ENCODE measurements at regions not wholly inside any gene's neighbourhood (a gene's known extent, or its start where the extent isn't known, plus 50 kb on each side); places are given as distances from the start of the nearest gene placed in this dataset.
A peak's percentile ranks its signal among the peaks of the same experiment; 100 is the strongest.

DNA sequence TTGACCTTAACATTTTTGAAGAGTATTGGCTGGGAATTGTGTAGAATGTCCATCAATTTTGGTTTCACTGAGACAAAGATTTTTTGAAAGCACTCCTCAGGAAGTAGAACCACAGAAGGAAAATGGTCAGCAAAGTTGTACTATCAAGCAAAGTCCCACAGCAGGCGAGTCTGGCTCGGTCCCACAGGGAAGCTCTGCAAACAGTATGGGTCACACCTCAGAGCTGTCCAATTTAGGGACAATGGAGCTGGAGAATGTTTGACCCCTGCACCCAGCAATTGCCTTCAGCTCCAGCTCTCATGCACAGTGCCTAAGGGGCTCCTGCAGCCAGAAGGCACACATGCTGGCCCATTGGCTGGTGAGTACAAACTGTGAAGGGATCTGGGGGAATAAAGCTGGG lies 147.0 kb downstream of the MAFB start:
- no peak for DNase-seq (ENCODE audit: low spot score)

DNA sequence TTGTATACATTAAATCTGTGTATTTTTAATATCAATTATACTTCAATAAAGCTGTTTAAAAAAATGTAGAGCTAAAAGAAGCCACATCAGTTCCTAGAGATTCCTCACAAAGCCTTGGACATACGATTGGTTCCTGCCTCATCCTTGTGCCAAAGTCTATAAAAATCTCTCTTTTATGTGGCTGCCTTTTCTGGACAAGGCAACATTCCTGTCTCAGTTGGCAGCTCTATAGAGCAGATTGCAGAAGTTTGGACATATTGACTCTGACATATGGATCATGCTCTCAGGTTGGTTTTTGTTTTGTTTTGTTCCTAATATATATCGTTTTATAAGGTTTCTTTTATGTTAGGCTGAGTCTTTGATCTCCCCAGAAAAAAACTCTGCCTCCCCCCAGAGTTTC lies 148.9 kb downstream of the MAFB start:
- DNase-seq (ENCODE audit: low spot score) = no peak

DNA sequence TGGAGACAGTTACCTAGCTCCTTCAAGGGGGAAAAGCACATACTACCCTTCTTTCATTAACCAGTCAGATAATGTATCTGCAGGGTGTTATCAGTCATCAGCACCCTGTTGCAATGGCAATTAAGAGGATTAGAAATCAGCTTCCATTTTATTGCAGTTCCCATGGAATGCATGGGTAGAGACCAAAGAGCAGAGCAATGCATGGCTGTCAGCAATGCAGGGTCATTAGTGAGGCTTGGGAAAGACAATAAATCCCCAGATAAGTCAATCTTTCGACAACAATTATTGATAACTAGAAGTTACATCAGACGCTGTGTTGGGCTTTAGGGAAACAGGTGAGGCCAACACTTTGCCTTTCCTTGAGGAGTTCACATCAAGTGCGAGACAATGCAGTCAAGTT lies 150.9 kb downstream of the MAFB start:
- no peak for DNase-seq (ENCODE audit: low spot score)

DNA sequence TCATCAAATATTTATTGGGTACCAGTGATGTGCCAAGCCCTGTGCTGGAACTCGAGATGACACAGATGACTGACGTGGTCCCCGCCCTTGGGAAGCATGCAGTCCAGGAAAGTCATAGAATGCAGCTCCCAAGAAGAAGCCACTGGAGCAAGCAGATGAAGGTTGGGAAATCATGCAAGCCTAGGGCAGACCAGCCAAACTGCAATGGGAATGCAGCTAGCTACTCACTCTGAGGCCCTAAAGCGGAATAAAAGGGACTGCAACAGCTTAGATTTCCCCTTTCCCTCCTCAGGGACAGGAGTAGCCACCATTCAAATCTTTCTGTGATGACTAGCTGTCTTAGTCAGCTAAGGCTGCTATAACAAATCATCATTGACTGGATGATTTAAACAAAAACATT lies 152.2 kb downstream of the MAFB start:
- DNase-seq (ENCODE audit: low spot score) = no peak

DNA sequence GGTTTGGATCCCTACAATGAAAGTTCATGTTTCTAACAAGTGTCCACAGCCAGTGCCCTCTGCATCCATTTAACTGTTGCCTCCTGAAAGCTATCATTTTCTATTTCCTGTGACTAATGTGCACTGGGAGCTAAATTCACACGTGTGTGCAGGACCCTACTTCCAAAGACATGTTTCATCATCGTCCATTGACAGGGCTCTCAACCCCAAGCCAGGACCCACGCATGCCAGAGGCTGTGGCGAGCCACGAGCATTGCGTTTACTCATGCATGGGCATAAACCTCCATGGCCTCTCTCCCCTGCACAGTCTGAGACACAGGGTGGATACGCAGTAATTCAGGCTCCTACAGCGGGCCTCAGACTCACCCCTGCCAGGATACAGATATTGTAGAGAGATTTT lies 153.2 kb downstream of the MAFB start:
- DNase-seq (ENCODE audit: low spot score) = no peak

DNA sequence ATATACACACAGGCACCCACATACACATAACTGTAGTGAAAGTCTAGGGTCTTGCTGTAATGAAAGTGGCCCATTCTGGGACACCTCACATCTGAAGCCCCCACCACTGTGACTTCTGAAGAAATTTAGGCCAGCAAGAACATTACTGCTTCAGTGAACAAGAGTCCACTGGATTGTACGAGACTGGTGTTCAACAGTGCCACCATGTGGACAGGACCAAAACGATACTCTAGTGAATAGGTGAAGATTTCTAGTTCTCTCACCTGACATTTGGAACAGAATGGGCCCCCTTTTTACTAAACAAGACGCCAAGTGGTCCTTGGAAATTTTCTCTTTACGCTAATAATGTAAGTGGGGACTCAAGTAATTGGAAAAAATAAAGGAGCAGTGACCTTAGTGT lies 156.9 kb downstream of the MAFB start:
- DNase-seq (ENCODE audit: low spot score) = no peak

DNA sequence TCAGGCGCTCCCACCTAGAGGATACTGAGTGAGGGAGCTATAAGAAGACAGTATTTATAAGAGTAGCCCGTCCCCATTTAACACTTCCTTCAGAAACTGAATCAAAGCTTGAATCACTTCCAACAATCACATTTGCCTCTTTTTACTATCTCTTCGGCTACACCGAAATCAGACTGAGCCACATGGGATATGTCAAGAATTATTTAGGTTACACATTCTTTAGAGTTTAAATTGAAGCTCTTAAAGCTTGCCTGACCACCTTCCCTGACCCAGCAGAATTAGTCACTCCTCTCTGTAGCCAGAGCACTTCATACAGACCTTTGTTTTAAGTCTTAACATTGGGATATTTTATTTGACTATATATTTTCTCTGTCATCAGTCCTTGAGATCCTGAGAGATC lies 163.7 kb downstream of the MAFB start:
- no peak for DNase-seq (ENCODE audit: low spot score)

DNA sequence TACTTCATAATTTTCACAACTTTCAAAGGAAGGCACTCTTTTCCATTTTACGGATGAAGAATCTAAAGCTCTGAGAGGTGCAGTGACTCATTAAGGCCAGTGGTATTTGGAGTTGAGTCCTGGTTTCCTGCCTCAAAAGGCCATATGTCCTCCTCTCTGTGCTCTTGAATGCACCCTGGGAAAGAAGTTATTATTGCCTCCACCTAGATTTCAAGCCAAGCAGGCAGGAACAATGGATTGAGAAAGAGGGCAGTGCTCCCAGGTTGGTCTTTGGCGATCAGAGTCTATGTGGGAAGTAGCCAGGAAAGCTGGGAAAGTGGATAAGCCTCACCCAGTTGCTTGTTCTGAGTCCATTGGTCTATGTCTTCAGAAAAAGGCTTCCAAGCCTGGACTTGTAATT lies 165.0 kb downstream of the MAFB start:
- DNase-seq (ENCODE audit: low spot score) = no peak

DNA sequence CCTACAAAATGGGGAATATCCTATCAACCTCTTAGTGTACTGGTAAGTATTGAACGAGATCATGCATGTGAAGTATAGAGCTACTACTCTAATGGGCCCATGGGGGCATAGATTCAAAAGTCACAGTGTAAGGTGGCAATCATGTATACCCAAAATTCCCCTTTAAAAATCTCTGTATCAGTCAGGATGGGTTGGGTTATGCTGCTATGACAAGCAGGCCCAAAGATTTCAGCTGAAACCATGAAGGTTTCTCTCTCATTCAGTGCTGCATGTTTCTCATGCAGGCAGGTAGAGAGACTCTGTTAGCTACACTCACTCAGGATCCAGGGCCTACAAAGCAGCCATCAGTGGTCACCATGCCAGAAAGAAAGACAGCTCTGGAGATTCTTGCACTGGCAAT lies 166.6 kb downstream of the MAFB start:
- DNase-seq (ENCODE audit: low spot score) = no peak

DNA sequence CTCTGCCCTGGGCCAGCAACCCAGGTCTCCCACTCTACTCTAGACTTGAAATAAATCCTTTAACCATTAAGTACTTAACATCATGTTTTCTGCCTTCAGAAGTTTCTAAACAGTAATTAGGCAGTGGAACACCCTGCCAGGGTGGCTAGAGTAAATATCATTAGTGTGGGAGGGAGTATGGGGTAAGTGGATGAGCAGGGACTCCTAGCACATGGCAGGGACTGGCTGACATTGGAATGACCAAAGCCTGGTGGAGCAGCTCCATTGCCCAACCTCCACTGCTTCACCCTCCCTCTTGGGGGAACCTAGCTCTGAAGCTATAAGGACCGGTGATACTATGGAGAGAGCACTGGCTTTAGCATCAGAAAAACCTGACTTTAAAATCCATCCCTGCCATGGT lies 167.1 kb downstream of the MAFB start:
- no peak for DNase-seq (ENCODE audit: low spot score)

DNA sequence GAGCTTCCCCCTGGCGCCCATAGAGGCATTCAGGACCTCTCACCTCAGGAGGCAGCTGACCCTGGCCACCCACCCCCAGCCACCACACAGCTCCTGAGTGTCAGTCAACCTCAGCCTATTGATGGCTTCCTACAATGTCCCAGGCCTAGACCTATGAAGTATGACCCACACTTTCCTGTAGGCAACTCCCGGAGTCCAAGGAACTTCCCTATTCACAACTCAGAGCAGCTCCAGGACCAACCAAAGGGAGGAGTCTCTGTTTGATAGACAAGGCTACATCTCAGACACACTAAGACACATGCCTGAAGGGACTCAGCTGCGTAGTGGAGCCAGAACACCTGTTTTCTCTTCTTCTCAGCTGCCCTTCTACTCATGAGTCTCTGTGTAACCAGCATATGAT lies 169.1 kb downstream of the MAFB start:
- DNase-seq (ENCODE audit: low spot score) = no peak

DNA sequence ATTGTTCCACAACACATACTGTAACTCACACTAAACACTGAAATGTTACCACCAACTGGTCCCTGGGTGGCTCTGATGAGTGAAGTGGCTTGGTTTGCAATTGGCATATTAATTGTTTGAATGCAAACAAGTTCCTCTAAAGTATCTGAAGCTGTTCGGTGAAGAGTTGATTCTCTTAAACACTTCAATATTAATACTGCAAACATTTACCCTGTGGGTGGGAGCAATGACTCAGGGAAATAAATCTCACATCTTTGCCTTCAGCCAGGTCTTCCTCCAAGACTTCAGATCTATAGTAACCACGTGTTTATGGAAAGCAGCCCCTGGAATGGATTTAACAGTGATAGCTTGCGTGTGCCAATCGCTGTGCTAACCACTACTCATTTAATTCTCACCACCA lies 176.0 kb downstream of the MAFB start:
- no peak for DNase-seq (ENCODE audit: low spot score)

DNA sequence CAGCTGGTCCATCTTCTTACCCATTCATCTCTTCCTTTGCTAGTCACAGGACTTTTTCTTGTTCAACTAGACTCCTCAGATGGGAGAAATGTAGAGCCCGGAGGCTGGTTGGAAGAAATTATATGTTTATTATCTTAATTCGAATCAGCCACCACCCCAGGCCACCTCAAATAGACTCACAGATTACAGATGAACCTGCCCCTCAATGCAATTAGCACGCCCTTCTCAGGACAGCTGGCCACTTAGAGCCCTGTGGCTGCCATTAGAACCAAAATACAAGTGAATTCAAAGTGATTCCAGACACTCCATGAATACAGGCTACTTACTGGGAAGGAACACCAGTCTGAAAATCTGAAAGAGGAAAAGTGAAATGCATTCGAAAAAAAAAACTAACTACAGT lies 176.4 kb downstream of the MAFB start:
- no peak for DNase-seq (ENCODE audit: low spot score)

DNA sequence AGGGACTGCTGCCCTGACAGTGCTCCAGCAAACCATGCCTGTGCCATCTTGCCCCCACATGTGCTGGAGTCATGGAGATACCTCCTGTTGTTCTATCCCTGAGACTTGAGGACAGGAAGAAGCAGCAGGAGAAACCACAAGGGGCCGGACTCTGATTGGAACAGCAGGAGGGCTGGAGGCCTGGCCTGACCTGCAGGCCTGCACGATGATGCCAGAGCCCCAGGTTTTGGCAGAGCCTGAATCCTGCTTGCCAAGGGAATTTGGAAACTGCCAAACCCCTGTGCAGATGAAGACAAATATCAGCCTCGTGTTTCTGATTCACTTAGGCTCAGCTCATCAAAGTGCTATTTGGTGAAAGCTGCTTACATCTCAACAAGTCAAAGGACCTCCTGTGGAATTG lies 177.6 kb downstream of the MAFB start:
- DNase-seq (ENCODE audit: low spot score) = no peak

DNA sequence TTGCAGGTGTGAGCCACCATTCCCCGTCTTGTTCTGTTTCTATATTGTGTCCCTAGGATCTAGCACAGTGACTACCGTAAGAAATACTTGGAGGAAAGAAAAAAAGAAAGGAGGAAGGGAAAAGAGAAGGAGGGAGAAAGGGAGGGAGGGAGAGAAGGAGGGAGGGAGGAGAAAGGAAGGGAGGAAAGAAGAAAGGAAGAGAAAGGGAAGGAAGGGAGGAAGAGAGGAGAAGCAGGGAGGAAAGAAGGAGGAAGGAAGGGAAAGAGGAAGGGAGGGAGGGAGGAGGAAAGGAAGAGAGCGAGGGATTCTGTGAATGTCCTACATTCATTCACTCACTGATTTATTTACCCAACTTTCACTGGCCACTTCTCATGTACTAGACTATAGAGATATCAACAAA lies 178.4 kb downstream of the MAFB start:
- no peak for DNase-seq (ENCODE audit: low spot score)

DNA sequence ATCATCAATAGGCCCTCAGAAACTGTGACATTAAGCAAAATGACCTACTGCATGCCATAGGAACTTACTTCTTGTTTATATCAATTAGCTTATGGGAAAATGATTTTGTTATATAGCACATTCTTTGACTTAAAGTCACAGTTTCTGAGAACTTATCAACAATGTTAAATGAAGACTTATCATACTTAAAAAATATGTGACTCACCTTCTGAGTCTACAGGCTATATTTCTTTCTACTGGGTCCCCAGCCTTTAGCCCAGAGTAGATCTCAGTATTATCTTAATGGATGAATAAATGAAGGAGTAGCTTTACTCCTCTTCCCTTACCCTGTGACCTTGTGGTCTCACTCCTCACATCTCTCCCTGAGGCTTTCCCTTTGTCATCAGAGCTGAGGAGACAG lies 180.2 kb downstream of the MAFB start:
- no peak for DNase-seq (ENCODE audit: low spot score)

DNA sequence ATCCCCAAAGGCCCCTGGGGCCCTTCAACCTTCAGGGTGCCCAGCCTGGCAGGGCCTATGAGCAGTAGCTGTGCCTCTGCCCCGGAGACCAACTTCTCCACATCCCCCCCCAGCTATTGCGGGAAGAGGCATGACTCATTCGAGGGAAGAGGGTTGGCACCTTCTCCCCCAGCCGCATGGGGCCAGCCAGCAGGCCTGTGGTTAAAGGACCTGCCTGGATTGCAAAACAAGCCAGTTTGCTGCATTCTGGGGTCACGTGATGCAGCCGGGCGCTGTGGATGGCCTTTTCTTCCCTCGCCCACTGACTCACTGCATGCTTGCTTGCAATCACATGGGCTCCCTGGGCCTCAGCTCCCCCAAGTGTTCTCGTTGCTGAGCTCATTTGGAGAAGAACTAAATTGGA lies 182.5 kb downstream of the MAFB start:
- DNase-seq (ENCODE audit: low spot score) = peak; percentile 94

DNA sequence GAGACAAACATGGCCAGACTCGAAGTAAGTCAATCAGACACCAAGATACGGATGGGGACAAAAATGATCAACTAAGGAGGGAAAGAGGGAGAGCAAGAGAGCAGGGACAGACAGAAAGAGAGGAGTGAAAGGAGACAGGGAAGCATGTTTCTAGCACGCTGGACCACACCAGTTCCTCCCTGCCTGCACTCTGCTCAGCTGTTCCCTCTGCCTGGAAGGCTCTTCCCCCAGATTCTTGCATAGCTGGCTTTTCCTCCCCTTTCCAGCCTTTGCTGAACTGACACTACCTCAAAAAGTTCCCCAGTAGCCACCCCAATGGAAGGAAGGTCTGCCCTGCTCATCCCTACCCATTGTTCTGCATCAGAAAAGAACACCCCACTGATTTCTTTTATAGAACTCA lies 185.9 kb downstream of the MAFB start:
- no peak for DNase-seq (ENCODE audit: low spot score)

DNA sequence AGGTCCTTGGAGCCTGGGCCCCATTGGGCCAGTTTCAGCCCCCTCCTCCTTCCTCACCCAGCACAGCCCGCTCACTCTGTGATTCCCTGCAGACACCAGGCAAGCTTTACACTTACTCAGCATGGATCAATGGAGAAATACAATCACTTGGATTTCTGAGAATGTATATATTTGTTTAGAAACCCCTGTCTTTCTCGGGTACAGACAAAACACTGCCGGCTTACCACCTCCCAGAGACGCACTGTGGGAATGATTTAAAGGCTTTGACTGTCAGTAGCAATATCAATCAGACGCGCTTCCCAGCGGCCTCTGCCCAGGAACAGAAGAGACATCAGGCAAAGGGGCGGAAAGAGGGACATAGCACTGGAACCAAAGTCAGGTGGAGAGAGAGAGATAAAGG lies 186.5 kb downstream of the MAFB start:
- no peak for DNase-seq (ENCODE audit: low spot score)

DNA sequence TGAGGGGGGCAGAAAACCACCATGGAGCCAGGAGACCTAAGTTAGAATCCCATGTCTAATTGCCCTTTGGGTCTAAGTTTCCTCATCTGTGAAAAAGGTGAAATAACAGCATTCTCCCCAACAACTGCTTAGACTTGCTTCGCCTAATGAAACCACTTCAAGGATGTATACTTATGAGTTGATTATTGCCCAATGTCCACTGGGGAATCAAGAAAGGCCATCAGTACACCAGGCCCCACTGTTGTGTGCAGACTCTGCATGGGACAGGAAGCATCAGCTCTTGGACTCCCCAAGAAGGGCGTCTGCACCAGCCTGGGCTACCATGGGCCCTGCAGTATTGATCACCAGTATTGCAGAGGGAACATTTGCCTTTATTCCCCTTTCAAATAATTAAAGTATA lies 189.6 kb downstream of the MAFB start:
- DNase-seq (ENCODE audit: low spot score) = no peak

DNA sequence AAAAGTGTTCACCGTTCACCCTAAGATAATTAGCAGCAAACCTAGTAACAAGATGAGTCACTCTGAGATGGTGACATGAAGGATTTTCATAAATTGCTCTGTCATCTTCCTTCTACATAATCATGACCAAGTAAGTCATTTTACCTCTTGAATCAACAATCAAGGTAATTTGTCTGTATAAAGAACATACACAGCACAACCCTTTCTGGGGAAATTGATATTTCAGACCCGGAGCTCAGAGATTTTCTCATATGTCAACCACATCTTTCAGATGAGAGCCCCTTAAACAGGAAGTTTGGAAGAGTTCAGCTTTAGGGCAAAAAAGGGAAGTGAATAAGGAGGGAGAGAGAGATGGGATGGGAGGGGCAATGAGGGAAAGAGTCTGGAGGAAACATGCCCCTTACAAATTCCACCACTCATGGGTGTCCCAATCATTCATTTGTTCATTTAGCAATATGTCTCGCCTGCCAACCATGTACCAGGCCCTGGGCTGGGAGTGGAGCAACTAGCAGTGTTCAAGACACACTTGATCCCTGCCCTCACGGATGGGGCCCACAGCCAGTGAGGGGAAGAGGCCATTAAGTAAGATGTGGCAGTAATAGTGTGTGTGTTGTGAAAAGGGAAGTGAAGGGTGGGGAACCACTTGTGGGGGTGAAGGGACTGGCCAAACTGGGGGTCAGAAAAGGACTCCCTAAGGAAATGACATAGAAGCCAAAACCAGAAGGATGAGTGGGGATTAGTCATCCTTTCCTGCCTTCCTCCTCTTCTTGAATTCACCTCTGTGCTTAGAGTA lies 190.9 kb downstream of the MAFB start:
- no peak for DNase-seq (ENCODE audit: low spot score)

DNA sequence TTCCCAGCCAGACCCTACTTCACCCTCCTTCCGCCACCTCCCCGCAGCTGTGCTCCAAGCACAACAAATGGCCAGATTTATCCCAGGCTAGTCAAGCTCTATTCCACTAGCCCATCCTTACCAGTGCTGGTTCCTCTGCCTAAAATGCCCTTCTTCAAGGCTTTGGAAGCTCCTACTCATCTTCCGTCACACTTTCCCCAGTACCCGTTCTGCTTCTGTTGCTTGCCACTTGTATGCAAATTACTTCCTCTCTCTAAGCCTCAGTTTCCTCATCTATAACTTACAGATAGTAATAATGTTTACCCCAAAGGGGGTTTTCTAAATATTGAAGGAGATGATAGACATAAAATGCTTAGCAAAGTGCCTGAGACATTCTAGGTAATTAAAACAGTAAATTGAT lies 193.1 kb downstream of the MAFB start:
- DNase-seq (ENCODE audit: low spot score) = no peak

DNA sequence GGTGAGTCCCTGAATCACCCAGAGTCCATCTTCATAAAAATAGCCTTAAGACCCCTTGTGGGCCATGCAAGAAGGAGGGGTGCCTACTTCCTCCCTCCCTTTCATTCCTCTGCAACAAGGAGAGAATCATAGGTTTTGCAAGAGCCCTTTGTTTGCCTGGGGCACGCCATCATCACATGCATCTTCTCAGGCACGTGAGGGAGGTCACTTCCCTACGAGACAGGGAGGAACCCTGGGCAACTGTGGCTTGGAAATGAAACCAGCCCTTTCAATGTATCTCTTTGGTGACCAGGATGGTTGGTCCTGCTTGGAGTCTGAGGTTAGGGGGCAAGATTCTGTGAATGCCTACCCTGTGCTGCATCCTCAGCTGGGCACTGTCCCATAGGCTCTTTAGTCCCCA lies 194.8 kb downstream of the MAFB start:
- no peak for DNase-seq (ENCODE audit: low spot score)

DNA sequence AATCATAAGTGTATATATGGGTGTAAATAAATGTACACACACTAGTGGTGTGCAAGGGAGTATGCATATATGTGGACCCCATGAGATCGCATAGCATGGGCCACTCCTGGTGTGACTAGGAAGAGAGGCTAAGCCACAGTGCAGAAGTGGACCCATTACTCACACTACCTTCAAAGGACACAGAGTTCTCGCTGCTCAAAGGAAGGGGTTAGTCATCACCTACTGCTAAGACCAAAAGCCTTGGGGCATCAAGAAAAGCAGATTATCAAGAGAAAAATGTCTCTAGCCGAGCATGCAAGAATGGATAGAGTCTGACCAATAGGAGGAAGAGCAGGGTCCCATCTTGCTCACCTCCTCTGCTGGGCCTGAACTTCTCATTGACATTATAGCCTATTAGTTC lies 195.5 kb downstream of the MAFB start:
- no peak for DNase-seq (ENCODE audit: low spot score)

Data from mesenteric fat pad (tissue), 1 donor.